Anterior cingulate cortex (tissue), 58 donors: ENCODE measurements at regions not wholly inside any gene's neighbourhood (a gene's known extent, or its start where the extent isn't known, plus 50 kb on each side); places are given as distances from the start of the nearest gene placed in this dataset.
"Not testable (repeated sequence)": the region's sequence is repeated elsewhere in the genome, so short reads cannot be mapped to it uniquely, and the experiment has no call there.

Experiments used
- DNase-seq, 58 donors: peaks; one replicate each; lab custom pipeline; 2025; lab: John Stamatoyannopoulos, UW

GRCh38 chr9:38136386-38136785 lies 67.4 kb upstream of the SHB start:
- DNase-seq: no peak

GRCh38 chr9:38134611-38135237 lies 65.7 kb upstream of the SHB start:
- DNase-seq: no peak

- DNase-seq: no peak
These were observed 64.6 kb upstream of the SHB start for GRCh38 chr9:38133595-38133994.

GRCh38 chr9:38132956-38133355 lies 63.9 kb upstream of the SHB start:
- no peak for DNase-seq

- no peak for DNase-seq
These were observed 62.7 kb upstream of the SHB start for GRCh38 chr9:38131729-38132128.

- DNase-seq: no peak
These were observed 61.7 kb upstream of the SHB start for GRCh38 chr9:38130724-38131123.

- DNase-seq: no peak
These were observed 60.3 kb upstream of the SHB start for GRCh38 chr9:38129366-38129765.

- DNase-seq: no peak
These were observed 59.8 kb upstream of the SHB start for GRCh38 chr9:38128752-38129270.

GRCh38 chr9:38127271-38127839 lies 58.3 kb upstream of the SHB start:
- no peak for DNase-seq

GRCh38 chr9:38126730-38127129 lies 57.7 kb upstream of the SHB start:
- DNase-seq: no peak

GRCh38 chr9:38125889-38126288 lies 56.9 kb upstream of the SHB start:
- DNase-seq: no peak

GRCh38 chr9:38123359-38123758 lies 54.3 kb upstream of the SHB start:
- not testable (repeated sequence) for DNase-seq

- no peak for DNase-seq
These were observed 51.9 kb upstream of the SHB start for GRCh38 chr9:38120961-38121360.

- no peak for DNase-seq
These were observed 50.7 kb upstream of the SHB start for GRCh38 chr9:38119560-38120236.

GRCh38 chr9:38118862-38119438 lies 49.9 kb upstream of the SHB start:
- no peak for DNase-seq
